WTC11 (cell line): ENCODE measurements at regions not wholly inside any gene's neighbourhood (a gene's known extent, or its start where the extent isn't known, plus 50 kb on each side); places are given as distances from the start of the nearest gene placed in this dataset.

Experiments
- CREM ChIP-seq: sonication (generic); formaldehyde crosslinking; IDR thresholded peaks from 2 replicates; pipeline ENCODE4 v1.8.1; 2022; ENCODE audit warnings: mild to moderate bottlenecking, missing genetic modification reagents, moderate library complexity
- ETV6 ChIP-seq: sonication (generic); formaldehyde crosslinking; IDR thresholded peaks from 2 replicates; pipeline ENCODE4 v1.8.1; 2022; ENCODE audit warnings: mild to moderate bottlenecking, missing genetic modification reagents
- FOXP1 ChIP-seq: sonication (generic); formaldehyde crosslinking; IDR thresholded peaks from 2 replicates; pipeline ENCODE4 v1.8.0; 2022; ENCODE audit warnings: missing genetic modification reagents, mild to moderate bottlenecking, moderate library complexity, borderline replicate concordance
- JUN ChIP-seq: sonication (generic); formaldehyde crosslinking; IDR thresholded peaks from 2 replicates; pipeline ENCODE4 v1.8.0; 2023; ENCODE audit warnings: mild to moderate bottlenecking, missing genetic modification reagents
- MXD4 ChIP-seq: fragments of 250-450 bp; sonication (Bioruptor Pico); IDR thresholded peaks from 2 replicates; pipeline ENCODE4 v1.8.0; 2021; ENCODE audit warnings: mild to moderate bottlenecking, moderate library complexity, borderline replicate concordance
- NR2C2 ChIP-seq: sonication (generic); formaldehyde crosslinking; IDR thresholded peaks from 2 replicates; pipeline ENCODE4 v1.8.0; 2022; ENCODE audit warnings: mild to moderate bottlenecking, missing genetic modification reagents
- NR3C1 ChIP-seq: sonication (generic); formaldehyde crosslinking; conservative IDR thresholded peaks from 2 replicates; pipeline ENCODE4 v1.8.1; 2023; ENCODE audit warnings: low read depth, mild to moderate bottlenecking, missing genetic modification reagents
- SOX15 ChIP-seq: fragments of 250-450 bp; sonication (Bioruptor Pico); IDR thresholded peaks from 2 replicates; pipeline ENCODE4 v1.9.0; 2021; ENCODE audit warnings: mild to moderate bottlenecking
- ZNF138 ChIP-seq: sonication (generic); formaldehyde crosslinking; conservative IDR thresholded peaks from 2 replicates; pipeline ENCODE4 v1.8.1; 2022; ENCODE audit warnings: mild to moderate bottlenecking, moderate library complexity, missing genetic modification reagents
- ZNF416 ChIP-seq: fragments of 250-450 bp; sonication (Bioruptor Pico); IDR thresholded peaks from 2 replicates; pipeline ENCODE4 v1.9.0; 2021; ENCODE audit warnings: mild to moderate bottlenecking, inconsistent platforms
- TF ChIP-seq, protein P1 (sequence below): fragments of 200-600 bp; IDR thresholded peaks from 2 replicates; pipeline ENCODE4 v1.8.0; 2022; ENCODE audit warnings: antibody characterized with exemption
- TF ChIP-seq, protein P2 (sequence below): sonication (generic); formaldehyde crosslinking; conservative IDR thresholded peaks from 2 replicates; pipeline ENCODE4 v1.8.1; 2022; ENCODE audit warnings: mild to moderate bottlenecking, missing genetic modification reagents

DNA sequence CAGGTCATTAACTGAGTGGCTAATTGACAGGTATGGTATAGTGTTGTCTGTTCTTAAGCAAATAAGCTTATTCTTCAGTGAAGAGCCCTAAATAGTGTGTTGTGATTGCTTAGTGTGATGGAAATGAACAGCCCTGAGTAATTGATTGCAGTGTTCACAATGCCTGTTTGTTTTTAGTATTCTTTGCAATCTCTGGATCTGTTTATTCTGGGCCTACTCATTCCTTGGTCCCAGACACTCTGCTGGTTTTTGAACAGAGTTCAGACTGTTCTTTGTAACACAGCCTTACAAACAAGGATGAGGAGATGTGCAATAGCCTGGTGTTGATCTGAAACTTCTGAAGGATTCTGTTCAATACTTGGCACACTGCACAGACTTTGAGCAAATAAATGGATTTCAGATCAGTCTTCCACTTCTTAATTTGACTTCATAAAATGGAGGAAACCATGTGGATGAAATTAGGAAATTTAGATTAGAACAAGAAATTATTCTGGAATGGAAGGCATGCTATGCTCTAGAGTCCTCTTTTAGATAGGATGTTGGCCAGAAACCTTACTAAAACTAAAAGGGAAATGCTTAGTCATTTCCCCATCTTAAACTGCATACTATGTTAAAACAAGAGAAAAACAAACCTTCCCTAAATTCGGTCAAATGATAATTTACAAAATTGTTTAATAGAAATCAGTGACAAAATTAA, 444.2 kb upstream of the SEMA3D start:
- TF ChIP-seq, protein P1, sequence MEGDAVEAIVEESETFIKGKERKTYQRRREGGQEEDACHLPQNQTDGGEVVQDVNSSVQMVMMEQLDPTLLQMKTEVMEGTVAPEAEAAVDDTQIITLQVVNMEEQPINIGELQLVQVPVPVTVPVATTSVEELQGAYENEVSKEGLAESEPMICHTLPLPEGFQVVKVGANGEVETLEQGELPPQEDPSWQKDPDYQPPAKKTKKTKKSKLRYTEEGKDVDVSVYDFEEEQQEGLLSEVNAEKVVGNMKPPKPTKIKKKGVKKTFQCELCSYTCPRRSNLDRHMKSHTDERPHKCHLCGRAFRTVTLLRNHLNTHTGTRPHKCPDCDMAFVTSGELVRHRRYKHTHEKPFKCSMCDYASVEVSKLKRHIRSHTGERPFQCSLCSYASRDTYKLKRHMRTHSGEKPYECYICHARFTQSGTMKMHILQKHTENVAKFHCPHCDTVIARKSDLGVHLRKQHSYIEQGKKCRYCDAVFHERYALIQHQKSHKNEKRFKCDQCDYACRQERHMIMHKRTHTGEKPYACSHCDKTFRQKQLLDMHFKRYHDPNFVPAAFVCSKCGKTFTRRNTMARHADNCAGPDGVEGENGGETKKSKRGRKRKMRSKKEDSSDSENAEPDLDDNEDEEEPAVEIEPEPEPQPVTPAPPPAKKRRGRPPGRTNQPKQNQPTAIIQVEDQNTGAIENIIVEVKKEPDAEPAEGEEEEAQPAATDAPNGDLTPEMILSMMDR: no peak
- no peak for TF ChIP-seq NR2C2 (CRISPR knock-in tag)
- no peak for TF ChIP-seq MXD4 (CRISPR knock-in tag)
- TF ChIP-seq ZNF138 (CRISPR knock-in tag): no peak
- TF ChIP-seq, protein P2, sequence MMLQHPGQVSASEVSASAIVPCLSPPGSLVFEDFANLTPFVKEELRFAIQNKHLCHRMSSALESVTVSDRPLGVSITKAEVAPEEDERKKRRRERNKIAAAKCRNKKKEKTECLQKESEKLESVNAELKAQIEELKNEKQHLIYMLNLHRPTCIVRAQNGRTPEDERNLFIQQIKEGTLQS: no peak
- TF ChIP-seq NR3C1: no peak
- TF ChIP-seq JUN (CRISPR knock-in tag): no peak
- TF ChIP-seq ZNF416 (CRISPR knock-in tag): no peak
- no peak for TF ChIP-seq CREM
- no peak for TF ChIP-seq ETV6 (CRISPR knock-in tag)
- no peak for TF ChIP-seq SOX15 (CRISPR knock-in tag)
- no peak for TF ChIP-seq FOXP1 (CRISPR knock-in tag)
